D341Med (cell line): ENCODE measurements at regions not wholly inside any gene's neighbourhood (a gene's known extent, or its start where the extent isn't known, plus 50 kb on each side); places are given as distances from the start of the nearest gene placed in this dataset.
"Not testable (repeated sequence)": the region's sequence is repeated elsewhere in the genome, so short reads cannot be mapped to it uniquely, and the experiment has no call there.

ENCODE experiments used
- DNase-seq: peaks from one replicate; pipeline ENCODE4 v3.0.0; 2012; ENCODE audit warnings: low spot score

GRCh38 chr3:162647321-162647720, 1150.7 kb downstream of the OTOL1 start:
- no peak for DNase-seq

GRCh38 chr3:162658003-162658402, 1161.4 kb downstream of the OTOL1 start:
- no peak for DNase-seq

- DNase-seq = no peak
These were observed 1169.2 kb downstream of the OTOL1 start for GRCh38 chr3:162665684-162666391.

- no peak for DNase-seq
These were observed 1170.2 kb downstream of the OTOL1 start for GRCh38 chr3:162666835-162667234.

- no peak for DNase-seq
These were observed 1173.6 kb downstream of the OTOL1 start for GRCh38 chr3:162670181-162670580.

GRCh38 chr3:162677475-162677874, 1180.9 kb downstream of the OTOL1 start:
- no peak for DNase-seq

- DNase-seq = no peak
These were observed 1182.3 kb downstream of the OTOL1 start for GRCh38 chr3:162678941-162679340.

GRCh38 chr3:162684260-162684659, 1187.7 kb downstream of the OTOL1 start:
- DNase-seq = no peak

GRCh38 chr3:162699291-162699690, 1202.7 kb downstream of the OTOL1 start:
- DNase-seq = no peak

GRCh38 chr3:162701211-162701610, 1204.6 kb downstream of the OTOL1 start:
- no peak for DNase-seq

GRCh38 chr3:162702768-162703385, 1206.3 kb downstream of the OTOL1 start:
- no peak for DNase-seq

GRCh38 chr3:162704238-162704637, 1207.6 kb downstream of the OTOL1 start:
- DNase-seq = no peak

- DNase-seq = no peak
These were observed 1208.3 kb downstream of the OTOL1 start for GRCh38 chr3:162704799-162705385.

GRCh38 chr3:162708394-162708793, 1211.8 kb downstream of the OTOL1 start:
- not testable (repeated sequence) for DNase-seq

GRCh38 chr3:162708942-162709706, 1212.5 kb downstream of the OTOL1 start:
- not testable (repeated sequence) for DNase-seq

GRCh38 chr3:162710332-162711112, 1213.9 kb downstream of the OTOL1 start:
- DNase-seq = no peak

GRCh38 chr3:162717074-162717473, 1220.5 kb downstream of the OTOL1 start:
- DNase-seq = not testable (repeated sequence)

- no peak for DNase-seq
These were observed 1222.1 kb downstream of the OTOL1 start for GRCh38 chr3:162718697-162719096.

GRCh38 chr3:162719684-162720341, 1223.2 kb downstream of the OTOL1 start:
- no peak for DNase-seq

GRCh38 chr3:162721736-162722135, 1225.1 kb downstream of the OTOL1 start:
- no peak for DNase-seq

GRCh38 chr3:162722337-162722736, 1225.7 kb downstream of the OTOL1 start:
- no peak for DNase-seq
